CD14-positive monocyte (primary cell): ENCODE measurements at regions not wholly inside any gene's neighbourhood (a gene's known extent, or its start where the extent isn't known, plus 50 kb on each side); places are given as distances from the start of the nearest gene placed in this dataset.

ENCODE experiments used
- DNase-seq, 3 donors: peaks; one replicate each; pipeline ENCODE4 v3.0.0-alpha.2; 2011 to 2022
- H2AFZ ChIP-seq: 2 replicates; pipeline ENCODE4 v1.6.0; 2012; ENCODE audit warnings: mild to moderate bottlenecking, low read depth, low read length, inconsistent platforms; ENCODE audit not compliant: insufficient read depth, poor library complexity, severe bottlenecking
- H3K27ac ChIP-seq, 2 donors: 1 replicate in 1 of 2; 2 replicates in 1 of 2; pipeline ENCODE4 v1.5.1; 2012 to 2013; ENCODE audit warnings: low read length in 2 of 2, control low read depth in 1 of 2, inconsistent platforms in 1 of 2, low read depth in 1 of 2, mild to moderate bottlenecking in 1 of 2
- H3K27me3 ChIP-seq, 2 donors: one replicate each; pipeline versions ENCODE4 v1.6.0 to v1.6.1; 2011 to 2013; ENCODE audit warnings: low read length in 2 of 2; ENCODE audit not compliant: control insufficient read depth in 2 of 2, insufficient read depth in 2 of 2
- H3K36me3 ChIP-seq, 2 donors: replicated peaks in 1 of 2; 1 replicate in 1 of 2; 2 replicates in 1 of 2; pipeline versions ENCODE4 v1.5.1 to v1.6.1; 2012 to 2013; ENCODE audit warnings: low read length in 2 of 2, control low read depth in 1 of 2, inconsistent platforms in 1 of 2, mild to moderate bottlenecking in 1 of 2; ENCODE audit not compliant: insufficient read depth in 2 of 2, control insufficient read depth in 1 of 2
- H3K4me1 ChIP-seq, 2 donors: 1 replicate in 1 of 2; 2 replicates in 1 of 2; pipeline versions ENCODE4 v1.5.1 to v1.6.1; 2012 to 2013; ENCODE audit warnings: low read length in 2 of 2, control low read depth in 1 of 2, inconsistent platforms in 1 of 2, mild to moderate bottlenecking in 1 of 2, moderate library complexity in 1 of 2; ENCODE audit not compliant: insufficient read depth in 2 of 2, control insufficient read depth in 1 of 2
- H3K4me2 ChIP-seq: replicated peaks from 2 replicates; pipeline ENCODE3; 2012; ENCODE audit warnings: low read length, moderate library complexity, mild to moderate bottlenecking; ENCODE audit not compliant: poor library complexity, severe bottlenecking; ENCODE audit errors: extremely low read depth
- H3K4me3 ChIP-seq, 3 experiments: fragments of 200-600 bp in 1 of 3; sonication (generic) in 1 of 3; replicated peaks in 1 of 3; 1 replicate in 2 of 3; 2 replicates in 1 of 3; pipeline ENCODE4 v1.5.1; 2011 to 2013; ENCODE audit warnings: low read length in 3 of 3, mild to moderate bottlenecking in 3 of 3, control low read depth in 2 of 3, low read depth in 2 of 3, inconsistent platforms in 1 of 3, moderate library complexity in 1 of 3
- H3K79me2 ChIP-seq: 2 replicates; pipeline ENCODE4 v1.6.0; 2012; ENCODE audit warnings: mild to moderate bottlenecking, control low read depth, inconsistent platforms, low read length, moderate library complexity; ENCODE audit not compliant: insufficient read depth
- H3K9ac ChIP-seq: 2 replicates; pipeline ENCODE4 v1.6.0; 2017; ENCODE audit warnings: low read length, mild to moderate bottlenecking; ENCODE audit not compliant: insufficient read depth, poor library complexity, severe bottlenecking
- H3K9me3 ChIP-seq, 2 donors: replicated peaks in 1 of 2; 1 replicate in 1 of 2; 2 replicates in 1 of 2; pipeline versions ENCODE4 v1.5.1 to v1.6.1; 2012 to 2013; ENCODE audit warnings: low read length in 2 of 2, control low read depth in 1 of 2; ENCODE audit not compliant: control insufficient read depth in 1 of 2, insufficient read depth in 1 of 2
- H4K20me1 ChIP-seq: 2 replicates; pipeline ENCODE4 v1.6.0; 2012; ENCODE audit warnings: mild to moderate bottlenecking, low read length, control low read depth, moderate library complexity; ENCODE audit not compliant: insufficient read depth
- H3K27ac Mint-ChIP-seq, 7 donors: one replicate each; pipeline ENCODE4 v1.8.0; 2020; ENCODE audit warnings: mild to moderate bottlenecking in 7 of 7, mixed read lengths in 7 of 7, moderate library complexity in 6 of 7, inconsistent platforms in 2 of 7
- H3K27me3 Mint-ChIP-seq, 3 donors: one replicate each; pipeline ENCODE4 v1.8.0; 2021 to 2022; ENCODE audit warnings: low read depth in 3 of 3, mild to moderate bottlenecking in 3 of 3, mixed read lengths in 3 of 3, moderate library complexity in 3 of 3, inconsistent platforms in 1 of 3
- H3K36me3 Mint-ChIP-seq, 2 donors: one replicate each; pipeline ENCODE4 v1.8.0; 2020; ENCODE audit warnings: mixed read lengths in 2 of 2, inconsistent platforms in 1 of 2, mild to moderate bottlenecking in 1 of 2
- H3K4me1 Mint-ChIP-seq: one replicate; pipeline ENCODE4 v1.8.0; 2020; ENCODE audit warnings: mild to moderate bottlenecking, mixed read lengths
- H3K4me3 Mint-ChIP-seq, 2 donors: one replicate each; pipeline ENCODE4 v1.8.0; 2020; ENCODE audit warnings: mild to moderate bottlenecking in 2 of 2, mixed read lengths in 2 of 2, moderate library complexity in 1 of 2
- H3K9me3 Mint-ChIP-seq, 7 donors: one replicate each; pipeline ENCODE4 v1.8.0; 2020 to 2022; ENCODE audit warnings: mixed read lengths in 7 of 7, mild to moderate bottlenecking in 6 of 7, moderate library complexity in 6 of 7, inconsistent platforms in 2 of 7
- CTCF ChIP-seq: fragments of 200-600 bp; IDR thresholded peaks from one replicate; pipeline ENCODE4 v1.8.0; 2022; ENCODE audit warnings: antibody characterized with exemption, mild to moderate bottlenecking
- WGBS: methylation state at CpG from one replicate; pipeline ENCODE4 v1.1.5; 2013; ENCODE audit warnings: missing lambda C conversion rate; ENCODE audit not compliant: insufficient coverage; 5-methylcytosine and 5-hydroxymethylcytosine counted together
- intact Hi-C, 2 donors: fragments of 100-400 bp; cut with micrococcal nuclease; formaldehyde crosslinking; loops; one replicate each; pipeline versions ENCODE4 v1.15.0 to v1.15.1; 2023

- Mint-ChIP-seq H3K36me3 (no peaks in the 10 kb centered on the region), H3K27me3 (peaks cover 0 to 2% (median 2%) of the 10 kb centered on the region in 3 donors), H3K9me3 (peaks cover 13 to 28% (median 22%) of the 10 kb centered on the region in 7 donors), H3K4me1 (no peaks in the 10 kb centered on the region), H3K4me3 (no peak overlapping the region), H3K27ac (no peak overlapping the region)
- H3K4me1 ChIP-seq = no peaks in the 10 kb centered on the region
- TF ChIP-seq CTCF = no peak
- no peak for DNase-seq
- no peaks in the 10 kb centered on the region for H3K79me2 ChIP-seq
- intact Hi-C loops = no loop called here
- H3K9ac ChIP-seq = no peak overlapping the region
- H3K36me3 ChIP-seq = no peaks in the 10 kb centered on the region
- H3K27ac ChIP-seq = no peak overlapping the region
- no peaks in the 10 kb centered on the region for H3K27me3 ChIP-seq
- WGBS = no CpG with 5 or more reads among the region's 1 CpG
- peaks cover 12 to 16% of the 10 kb centered on the region in 2 donors for H3K9me3 ChIP-seq
- H3K4me2 ChIP-seq = no peak overlapping the region
- H4K20me1 ChIP-seq = no peaks in the 10 kb centered on the region
- no peak overlapping the region for H3K4me3 ChIP-seq
- no peak overlapping the region for H2AFZ ChIP-seq
Observed at GRCh38 chr5:163385824-163386223, 51.6 kb upstream of the CCNG1 start.

DNA sequence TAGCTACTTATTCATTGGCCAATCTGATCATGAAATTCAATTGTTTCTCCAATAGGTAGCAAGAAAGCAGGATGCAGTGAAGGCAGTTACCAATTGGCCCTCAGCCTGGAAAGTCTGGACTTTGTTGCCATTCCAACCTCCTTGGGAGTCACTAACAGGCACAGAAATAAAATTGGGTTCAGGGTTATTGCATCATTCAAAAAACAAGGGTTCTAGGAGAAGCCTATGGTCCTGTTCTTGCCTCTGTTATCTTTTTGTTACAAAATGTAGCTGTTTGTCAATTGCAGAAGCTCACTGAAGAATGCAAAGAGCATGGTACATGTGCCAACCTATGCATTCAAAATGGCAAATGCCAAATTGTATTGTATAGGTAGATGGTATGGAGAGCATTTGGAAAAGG lies 51.0 kb upstream of the CCNG1 start:
- Mint-ChIP-seq H3K36me3 (no peaks in the 10 kb centered on the region), H3K9me3 (peaks cover 13 to 28% (median 19%) of the 10 kb centered on the region in 7 donors), H3K27ac (no peak overlapping the region), H3K27me3 (peaks cover 0 to 2% (median 2%) of the 10 kb centered on the region in 3 donors), H3K4me3 (no peak overlapping the region), H3K4me1 (no peaks in the 10 kb centered on the region)
- intact Hi-C loops = no loop called here
- no peaks in the 10 kb centered on the region for H4K20me1 ChIP-seq
- H3K79me2 ChIP-seq = no peaks in the 10 kb centered on the region
- H3K27ac ChIP-seq = no peak overlapping the region
- no peak overlapping the region for H2AFZ ChIP-seq
- no peak overlapping the region for H3K4me3 ChIP-seq
- H3K9me3 ChIP-seq = peaks cover 12 to 16% of the 10 kb centered on the region in 2 donors
- no peaks in the 10 kb centered on the region for H3K27me3 ChIP-seq
- no peak overlapping the region for H3K4me2 ChIP-seq
- no peak for TF ChIP-seq CTCF
- no peaks in the 10 kb centered on the region for H3K4me1 ChIP-seq
- DNase-seq = no peak
- no peak overlapping the region for H3K9ac ChIP-seq
- no peaks in the 10 kb centered on the region for H3K36me3 ChIP-seq
